ENCODE measurements at regions not wholly inside any gene's neighbourhood (a gene's known extent, or its start where the extent isn't known, plus 50 kb on each side); places are given as distances from the start of the nearest gene placed in this dataset.

DNA sequence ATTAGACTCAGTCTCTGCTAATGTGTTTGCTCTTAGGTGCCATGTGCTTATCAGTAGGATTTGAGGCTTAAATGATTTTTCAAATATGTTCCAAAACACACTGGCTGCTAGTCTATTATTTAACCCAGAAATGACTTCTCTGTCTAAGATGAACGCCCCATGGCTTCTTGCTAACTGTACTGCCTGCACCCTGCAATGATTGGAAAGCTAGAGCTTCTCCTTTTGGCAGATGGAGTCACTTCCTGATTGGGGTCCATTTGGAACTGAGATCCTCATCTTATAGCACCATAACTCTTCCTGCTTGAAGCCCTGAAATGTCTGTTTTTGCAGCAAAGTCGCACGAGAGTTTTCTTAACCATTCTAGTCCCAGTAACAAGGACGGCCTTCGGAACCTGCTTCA, 186.5 kb upstream of the ADO start (continued):
- TF ChIP-seq, protein P1, sequence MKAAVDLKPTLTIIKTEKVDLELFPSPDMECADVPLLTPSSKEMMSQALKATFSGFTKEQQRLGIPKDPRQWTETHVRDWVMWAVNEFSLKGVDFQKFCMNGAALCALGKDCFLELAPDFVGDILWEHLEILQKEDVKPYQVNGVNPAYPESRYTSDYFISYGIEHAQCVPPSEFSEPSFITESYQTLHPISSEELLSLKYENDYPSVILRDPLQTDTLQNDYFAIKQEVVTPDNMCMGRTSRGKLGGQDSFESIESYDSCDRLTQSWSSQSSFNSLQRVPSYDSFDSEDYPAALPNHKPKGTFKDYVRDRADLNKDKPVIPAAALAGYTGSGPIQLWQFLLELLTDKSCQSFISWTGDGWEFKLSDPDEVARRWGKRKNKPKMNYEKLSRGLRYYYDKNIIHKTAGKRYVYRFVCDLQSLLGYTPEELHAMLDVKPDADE (IDR thresholded peaks at IDR 0.05): no peak
- TF ChIP-seq NANOG (IDR thresholded peaks at IDR 0.05; ENCODE audit: borderline replicate concordance): no peak
- no peak for TF ChIP-seq POLR2AphosphoS5 (IDR thresholded peaks at IDR 0.05; ENCODE audit: low read depth)

DNA sequence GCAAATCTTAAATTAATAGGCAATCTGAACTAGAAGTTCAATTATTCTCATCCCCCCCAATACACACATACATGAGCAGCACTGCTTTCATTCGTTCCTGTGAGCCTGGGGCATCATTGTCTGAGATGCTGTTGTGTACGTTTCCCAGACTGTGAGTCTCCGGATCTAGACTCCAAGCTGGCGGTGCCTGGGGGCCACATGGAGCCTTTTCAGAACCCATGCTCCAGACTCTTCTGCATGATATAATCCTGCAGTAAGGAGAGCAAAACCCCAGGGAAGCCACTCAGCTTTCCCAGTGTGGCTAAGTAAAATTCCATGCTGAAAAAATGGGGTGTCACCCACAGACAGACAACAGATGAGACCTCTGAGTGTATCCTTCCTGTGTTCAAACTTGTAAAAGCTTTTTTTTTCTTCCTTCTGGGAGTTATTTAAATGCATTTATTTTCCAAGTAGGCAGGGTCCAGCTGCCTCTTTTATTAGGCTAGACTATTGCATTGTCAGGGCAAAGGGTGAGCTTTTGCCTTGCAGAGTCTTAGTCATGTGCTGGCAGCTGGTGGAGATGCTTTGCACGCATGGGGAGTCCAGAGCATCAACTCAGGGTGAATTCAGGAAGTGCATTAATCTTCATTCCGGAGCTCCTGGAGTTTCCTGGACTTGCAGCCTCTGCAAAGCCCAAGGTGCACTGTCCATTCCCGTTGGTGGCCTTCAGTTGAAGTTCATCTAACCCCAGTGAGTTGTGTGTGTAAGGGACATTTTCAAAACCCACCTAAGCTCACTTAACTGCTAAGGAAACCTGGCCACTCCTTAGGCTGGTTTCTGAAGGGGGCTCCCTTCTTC, 185.7 kb upstream of the ADO start:
- Histone ChIP-seq H3K79me2 (replicated peaks; ENCODE audit: insufficient read depth) (no peaks in the 10 kb centered on the region), H3F3A (replicated peaks; ENCODE audit: low read depth) (no peaks in the 10 kb centered on the region), H2AFZ (no peak overlapping the region), H3K4me3 (no peak overlapping the region), H3K27ac (ENCODE audit: low read depth) (no peak overlapping the region), H4K20me1 (replicated peaks; ENCODE audit: insufficient read depth) (no peaks in the 10 kb centered on the region), H3K4me1 (ENCODE audit: insufficient read depth) (no peaks in the 10 kb centered on the region), H3K4me2 (no peak overlapping the region), H3K36me3 (ENCODE audit: insufficient read depth) (no peaks in the 10 kb centered on the region), H3K9me2 (ENCODE audit: insufficient read depth) (no peaks in the 10 kb centered on the region; the same call in 1 of the 2 replicates), H3K27me3 (ENCODE audit: insufficient read depth) (no peaks in the 10 kb centered on the region)
- no peaks in the 10 kb centered on the region for H3K36me3 Mint-ChIP-seq (ENCODE audit: low read depth)
- no peak for ATAC-seq
- no peaks in the 10 kb centered on the region for H3K9me3 Mint-ChIP-seq
- no peak for DNase-seq (ENCODE audit: low spot score)
- no peak overlapping the region for H3K27ac Mint-ChIP-seq
- H3K27me3 Mint-ChIP-seq (ENCODE audit: insufficient read depth, low read depth, poor library complexity): no peaks in the 10 kb centered on the region
- H3K4me3 Mint-ChIP-seq: no peak overlapping the region
- H3K4me1 Mint-ChIP-seq: peaks cover 4% of the 10 kb centered on the region; the same call in 1 of the 3 replicates
- TF ChIP-seq NANOG (IDR thresholded peaks at IDR 0.05; ENCODE audit: borderline replicate concordance) (no peak), ZNF114 (CRISPR knock-in tag; IDR thresholded peaks at IDR 0.05) (no peak), EZH2phosphoT487 (IDR thresholded peaks at IDR 0.05; ENCODE audit: unreplicated experiment) (no peak), EZH2 (IDR thresholded peaks at IDR 0.05; ENCODE audit: low read depth, unreplicated experiment) (no peak), CREB1 (CRISPR knock-in tag; IDR thresholded peaks at IDR 0.05; ENCODE audit: low read depth) (no peak)
- TF ChIP-seq, protein P2, sequence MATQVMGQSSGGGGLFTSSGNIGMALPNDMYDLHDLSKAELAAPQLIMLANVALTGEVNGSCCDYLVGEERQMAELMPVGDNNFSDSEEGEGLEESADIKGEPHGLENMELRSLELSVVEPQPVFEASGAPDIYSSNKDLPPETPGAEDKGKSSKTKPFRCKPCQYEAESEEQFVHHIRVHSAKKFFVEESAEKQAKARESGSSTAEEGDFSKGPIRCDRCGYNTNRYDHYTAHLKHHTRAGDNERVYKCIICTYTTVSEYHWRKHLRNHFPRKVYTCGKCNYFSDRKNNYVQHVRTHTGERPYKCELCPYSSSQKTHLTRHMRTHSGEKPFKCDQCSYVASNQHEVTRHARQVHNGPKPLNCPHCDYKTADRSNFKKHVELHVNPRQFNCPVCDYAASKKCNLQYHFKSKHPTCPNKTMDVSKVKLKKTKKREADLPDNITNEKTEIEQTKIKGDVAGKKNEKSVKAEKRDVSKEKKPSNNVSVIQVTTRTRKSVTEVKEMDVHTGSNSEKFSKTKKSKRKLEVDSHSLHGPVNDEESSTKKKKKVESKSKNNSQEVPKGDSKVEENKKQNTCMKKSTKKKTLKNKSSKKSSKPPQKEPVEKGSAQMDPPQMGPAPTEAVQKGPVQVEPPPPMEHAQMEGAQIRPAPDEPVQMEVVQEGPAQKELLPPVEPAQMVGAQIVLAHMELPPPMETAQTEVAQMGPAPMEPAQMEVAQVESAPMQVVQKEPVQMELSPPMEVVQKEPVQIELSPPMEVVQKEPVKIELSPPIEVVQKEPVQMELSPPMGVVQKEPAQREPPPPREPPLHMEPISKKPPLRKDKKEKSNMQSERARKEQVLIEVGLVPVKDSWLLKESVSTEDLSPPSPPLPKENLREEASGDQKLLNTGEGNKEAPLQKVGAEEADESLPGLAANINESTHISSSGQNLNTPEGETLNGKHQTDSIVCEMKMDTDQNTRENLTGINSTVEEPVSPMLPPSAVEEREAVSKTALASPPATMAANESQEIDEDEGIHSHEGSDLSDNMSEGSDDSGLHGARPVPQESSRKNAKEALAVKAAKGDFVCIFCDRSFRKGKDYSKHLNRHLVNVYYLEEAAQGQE (IDR thresholded peaks at IDR 0.05; ENCODE audit: unreplicated experiment): no peak
- TF ChIP-seq, protein P3, sequence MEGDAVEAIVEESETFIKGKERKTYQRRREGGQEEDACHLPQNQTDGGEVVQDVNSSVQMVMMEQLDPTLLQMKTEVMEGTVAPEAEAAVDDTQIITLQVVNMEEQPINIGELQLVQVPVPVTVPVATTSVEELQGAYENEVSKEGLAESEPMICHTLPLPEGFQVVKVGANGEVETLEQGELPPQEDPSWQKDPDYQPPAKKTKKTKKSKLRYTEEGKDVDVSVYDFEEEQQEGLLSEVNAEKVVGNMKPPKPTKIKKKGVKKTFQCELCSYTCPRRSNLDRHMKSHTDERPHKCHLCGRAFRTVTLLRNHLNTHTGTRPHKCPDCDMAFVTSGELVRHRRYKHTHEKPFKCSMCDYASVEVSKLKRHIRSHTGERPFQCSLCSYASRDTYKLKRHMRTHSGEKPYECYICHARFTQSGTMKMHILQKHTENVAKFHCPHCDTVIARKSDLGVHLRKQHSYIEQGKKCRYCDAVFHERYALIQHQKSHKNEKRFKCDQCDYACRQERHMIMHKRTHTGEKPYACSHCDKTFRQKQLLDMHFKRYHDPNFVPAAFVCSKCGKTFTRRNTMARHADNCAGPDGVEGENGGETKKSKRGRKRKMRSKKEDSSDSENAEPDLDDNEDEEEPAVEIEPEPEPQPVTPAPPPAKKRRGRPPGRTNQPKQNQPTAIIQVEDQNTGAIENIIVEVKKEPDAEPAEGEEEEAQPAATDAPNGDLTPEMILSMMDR (conservative IDR thresholded peaks at IDR 0.05; ENCODE audit: low read depth in 2 of 2): no peak
- TF ChIP-seq, protein P1 (IDR thresholded peaks at IDR 0.05): no peak
